MM.1S (cell line): ENCODE measurements at regions not wholly inside any gene's neighbourhood (a gene's known extent, or its start where the extent isn't known, plus 50 kb on each side); places are given as distances from the start of the nearest gene placed in this dataset.

Experiments
- DNase-seq: peaks from one replicate; pipeline ENCODE4 v3.0.0-alpha.2; 2015
- H2AFZ ChIP-seq: fragments of 300-600 bp; sonication (generic); 2 replicates; pipeline ENCODE4 v1.6.0; 2016; ENCODE audit warnings: antibody characterized with exemption, low read length
- H3F3A ChIP-seq: fragments of 300-600 bp; sonication (generic); 2 replicates; pipeline ENCODE4 v1.6.1; 2016; ENCODE audit warnings: mild to moderate bottlenecking, antibody characterized with exemption, low read length, moderate library complexity, mixed read lengths; ENCODE audit not compliant: insufficient read depth
- H3K27ac ChIP-seq: fragments of 300-600 bp; sonication (generic); 2 replicates; pipeline ENCODE4 v1.5.1; 2016; ENCODE audit warnings: mild to moderate bottlenecking, low read length
- H3K27me3 ChIP-seq: fragments of 300-600 bp; sonication (generic); replicated peaks from 2 replicates; pipeline ENCODE4 v1.6.0; 2016; ENCODE audit warnings: low read length; ENCODE audit not compliant: insufficient read depth
- H3K36me3 ChIP-seq: fragments of 300-600 bp; sonication (generic); replicated peaks from 2 replicates; pipeline ENCODE4 v1.6.1; 2016; ENCODE audit warnings: mild to moderate bottlenecking, low read length, mixed read lengths; ENCODE audit not compliant: insufficient read depth
- H3K4me1 ChIP-seq: fragments of 300-600 bp; sonication (generic); 2 replicates; pipeline ENCODE4 v1.6.1; 2016; ENCODE audit warnings: low read length, mixed read lengths
- H3K4me2 ChIP-seq: fragments of 300-600 bp; sonication (generic); 2 replicates; pipeline ENCODE4 v1.6.0; 2016; ENCODE audit warnings: low read depth, low read length
- H3K4me3 ChIP-seq: fragments of 300-600 bp; sonication (generic); 2 replicates; pipeline ENCODE4 v1.5.1; 2016; ENCODE audit warnings: low read length, mixed read lengths
- H3K79me2 ChIP-seq: fragments of 300-600 bp; sonication (generic); 2 replicates; pipeline ENCODE4 v1.6.1; 2016; ENCODE audit warnings: mixed run types, low read length, mixed read lengths
- H3K9ac ChIP-seq: fragments of 300-600 bp; sonication (generic); 2 replicates; pipeline ENCODE4 v1.6.1; 2016; ENCODE audit warnings: low read length, mixed read lengths
- H3K9me2 ChIP-seq: fragments of 300-600 bp; sonication (generic); replicated peaks from 2 replicates; pipeline ENCODE4 v1.6.1; 2016; ENCODE audit warnings: mild to moderate bottlenecking, low read length, mixed read lengths; ENCODE audit not compliant: insufficient read depth
- H3K9me3 ChIP-seq: fragments of 300-600 bp; sonication (generic); replicated peaks from 2 replicates; pipeline ENCODE4 v1.6.1; 2016; ENCODE audit warnings: mild to moderate bottlenecking, low read length, mixed read lengths; ENCODE audit not compliant: insufficient read depth
- H4K20me1 ChIP-seq: fragments of 300-600 bp; sonication (generic); 2 replicates; pipeline ENCODE4 v1.6.1; 2016; ENCODE audit warnings: mild to moderate bottlenecking, low read length, moderate library complexity, mixed read lengths; ENCODE audit not compliant: insufficient read depth
- CTCF ChIP-seq: fragments of 300-600 bp; sonication (generic); IDR thresholded peaks from 2 replicates; pipeline ENCODE4 v1.5.1; 2016; ENCODE audit warnings: antibody characterized with exemption, low read length, mixed read lengths
- EZH2 ChIP-seq: fragments of 300-600 bp; sonication (generic); optimal IDR thresholded peaks from 2 replicates; pipeline ENCODE3; 2017; ENCODE audit warnings: low read depth, mild to moderate bottlenecking, antibody characterized with exemption, low read length, mixed read lengths
- EZH2phosphoT487 ChIP-seq: fragments of 300-600 bp; sonication (generic); IDR thresholded peaks from 2 replicates; pipeline ENCODE4 v1.6.1; 2018; ENCODE audit warnings: antibody characterized with exemption, low read length

GRCh38 chr14:22462923-22463322 is 126.1 kb downstream of the DAD1 start:
- TF ChIP-seq CTCF = no peak
- no peak for TF ChIP-seq EZH2
- no peak for TF ChIP-seq EZH2phosphoT487
- no peak for DNase-seq

GRCh38 chr14:22460461-22461195 is 128.4 kb downstream of the DAD1 start:
- Histone ChIP-seq H3K9me3 (no peaks in the 10 kb centered on the region), H3F3A (no peaks in the 10 kb centered on the region), H3K79me2 (no peaks in the 10 kb centered on the region), H3K27me3 (peaks cover 9% of the 10 kb centered on the region; the same call in 1 of the 2 replicates), H3K4me3 (no peak overlapping the region), H4K20me1 (no peaks in the 10 kb centered on the region), H3K9ac (no peak overlapping the region), H3K27ac (no peak overlapping the region), H3K9me2 (no peaks in the 10 kb centered on the region), H2AFZ (no peak overlapping the region), H3K4me2 (no peak overlapping the region), H3K4me1 (peaks cover 16% of the 10 kb centered on the region), H3K36me3 (no peaks in the 10 kb centered on the region)
- peak; percentile 26 for DNase-seq
- no peak for TF ChIP-seq EZH2
- no peak for TF ChIP-seq EZH2phosphoT487
- TF ChIP-seq CTCF = no peak

More at GRCh38 chr14:22462923-22463322, 126.1 kb downstream of the DAD1 start:
- H3K36me3 ChIP-seq = no peaks in the 10 kb centered on the region
- no peak overlapping the region for H3K27ac ChIP-seq
- H3K9ac ChIP-seq = no peak overlapping the region
- no peaks in the 10 kb centered on the region for H3K79me2 ChIP-seq
- no peak overlapping the region for H3K4me2 ChIP-seq
- no peak overlapping the region for H3K4me3 ChIP-seq
- no peak overlapping the region for H2AFZ ChIP-seq
- peaks cover 17% of the 10 kb centered on the region; the same call in 1 of the 2 replicates for H3K27me3 ChIP-seq
- no peaks in the 10 kb centered on the region for H3F3A ChIP-seq
- peaks cover 17% of the 10 kb centered on the region for H3K4me1 ChIP-seq
- no peaks in the 10 kb centered on the region for H4K20me1 ChIP-seq
- H3K9me3 ChIP-seq = no peaks in the 10 kb centered on the region
- H3K9me2 ChIP-seq = no peaks in the 10 kb centered on the region

- DNase-seq = no peak
- Histone ChIP-seq H3K4me1 (no peaks in the 10 kb centered on the region), H3K9me2 (no peaks in the 10 kb centered on the region), H3K9ac (no peak overlapping the region), H3K36me3 (no peaks in the 10 kb centered on the region), H3K4me3 (no peak overlapping the region), H3K79me2 (no peaks in the 10 kb centered on the region), H4K20me1 (no peaks in the 10 kb centered on the region), H3K9me3 (no peaks in the 10 kb centered on the region), H2AFZ (no peak overlapping the region), H3K4me2 (no peak overlapping the region), H3F3A (no peaks in the 10 kb centered on the region), H3K27ac (no peak overlapping the region), H3K27me3 (peaks cover 7% of the 10 kb centered on the region; the same call in 1 of the 2 replicates)
- no peak for TF ChIP-seq EZH2
- no peak for TF ChIP-seq EZH2phosphoT487
- TF ChIP-seq CTCF = no peak
Observed at GRCh38 chr14:22458737-22459136, 130.3 kb downstream of the DAD1 start.
